MG63 (cell line): ENCODE measurements at regions not wholly inside any gene's neighbourhood (a gene's known extent, or its start where the extent isn't known, plus 50 kb on each side); places are given as distances from the start of the nearest gene placed in this dataset.

Experiments used
- DNase-seq: peaks from one replicate; pipeline ENCODE4 v3.0.0-alpha.2; 2020
- H3K27me3 ChIP-seq: fragments of 250-450 bp; sonication (Bioruptor Pico); 2 replicates; pipeline ENCODE4 v1.5.1; 2020; ENCODE audit warnings: mild to moderate bottlenecking, moderate library complexity
- H3K36me3 ChIP-seq: fragments of 250-450 bp; sonication (Bioruptor Pico); 2 replicates; pipeline ENCODE4 v1.5.1; 2020; ENCODE audit warnings: mild to moderate bottlenecking, moderate library complexity
- H3K4me3 ChIP-seq: fragments of 250-450 bp; sonication (Bioruptor Pico); 2 replicates; pipeline ENCODE4 v1.5.1; 2020; ENCODE audit warnings: mild to moderate bottlenecking, moderate library complexity
- H3K9me3 ChIP-seq: fragments of 250-450 bp; sonication (Bioruptor Pico); 2 replicates; pipeline ENCODE4 v1.5.1; 2020; ENCODE audit warnings: mild to moderate bottlenecking, moderate library complexity

DNA sequence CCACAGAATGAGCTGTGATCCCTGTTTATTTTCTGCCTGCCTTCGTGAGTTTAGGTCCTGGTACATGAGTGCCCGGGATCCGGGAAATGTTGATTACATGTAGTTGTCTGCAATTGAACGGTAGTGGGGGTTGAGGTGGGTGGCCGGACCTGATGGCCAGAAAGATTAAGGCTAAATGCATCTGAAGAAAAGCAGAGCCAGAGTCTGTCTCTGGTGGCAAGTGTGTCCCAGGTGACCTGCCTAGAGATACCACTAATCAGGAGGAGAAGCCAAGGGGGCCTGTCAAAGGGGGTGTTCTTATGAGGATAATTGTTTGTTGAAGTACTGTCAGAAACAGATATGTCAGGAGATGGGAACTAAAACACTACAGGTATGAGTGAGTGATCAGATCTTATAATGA lies 154.0 kb upstream of the ASIC2 start:
- Histone ChIP-seq H3K36me3 (no peaks in the 10 kb centered on the region), H3K9me3 (no peaks in the 10 kb centered on the region), H3K27me3 (no peaks in the 10 kb centered on the region), H3K4me3 (no peak overlapping the region)
- no peak for DNase-seq

GRCh38 chr17:33451221-33451620 lies 158.1 kb upstream of the ASIC2 start:
- H3K27me3 ChIP-seq: no peaks in the 10 kb centered on the region
- no peak for DNase-seq
- H3K36me3 ChIP-seq: no peaks in the 10 kb centered on the region
- H3K9me3 ChIP-seq: no peaks in the 10 kb centered on the region
- H3K4me3 ChIP-seq: no peak overlapping the region

DNA sequence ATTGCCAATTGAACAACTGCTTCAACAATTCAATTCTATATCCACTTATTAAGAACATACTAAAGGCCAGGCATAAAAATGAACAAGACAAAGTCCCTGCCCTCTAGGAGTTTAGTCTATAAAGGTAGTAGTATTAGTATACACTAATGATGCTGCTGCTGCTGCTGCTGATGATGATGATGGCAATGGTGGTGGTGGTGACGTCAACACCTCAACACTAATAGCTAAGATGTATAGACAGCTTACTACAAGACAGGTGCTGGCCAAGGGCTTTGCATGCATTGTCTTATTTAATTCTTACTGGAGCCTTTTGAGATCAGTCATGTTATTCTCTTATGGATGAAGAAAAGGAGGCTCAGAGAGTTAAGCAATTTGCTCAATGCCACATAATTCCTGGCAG lies 164.4 kb upstream of the ASIC2 start:
- no peaks in the 10 kb centered on the region for H3K9me3 ChIP-seq

DNA sequence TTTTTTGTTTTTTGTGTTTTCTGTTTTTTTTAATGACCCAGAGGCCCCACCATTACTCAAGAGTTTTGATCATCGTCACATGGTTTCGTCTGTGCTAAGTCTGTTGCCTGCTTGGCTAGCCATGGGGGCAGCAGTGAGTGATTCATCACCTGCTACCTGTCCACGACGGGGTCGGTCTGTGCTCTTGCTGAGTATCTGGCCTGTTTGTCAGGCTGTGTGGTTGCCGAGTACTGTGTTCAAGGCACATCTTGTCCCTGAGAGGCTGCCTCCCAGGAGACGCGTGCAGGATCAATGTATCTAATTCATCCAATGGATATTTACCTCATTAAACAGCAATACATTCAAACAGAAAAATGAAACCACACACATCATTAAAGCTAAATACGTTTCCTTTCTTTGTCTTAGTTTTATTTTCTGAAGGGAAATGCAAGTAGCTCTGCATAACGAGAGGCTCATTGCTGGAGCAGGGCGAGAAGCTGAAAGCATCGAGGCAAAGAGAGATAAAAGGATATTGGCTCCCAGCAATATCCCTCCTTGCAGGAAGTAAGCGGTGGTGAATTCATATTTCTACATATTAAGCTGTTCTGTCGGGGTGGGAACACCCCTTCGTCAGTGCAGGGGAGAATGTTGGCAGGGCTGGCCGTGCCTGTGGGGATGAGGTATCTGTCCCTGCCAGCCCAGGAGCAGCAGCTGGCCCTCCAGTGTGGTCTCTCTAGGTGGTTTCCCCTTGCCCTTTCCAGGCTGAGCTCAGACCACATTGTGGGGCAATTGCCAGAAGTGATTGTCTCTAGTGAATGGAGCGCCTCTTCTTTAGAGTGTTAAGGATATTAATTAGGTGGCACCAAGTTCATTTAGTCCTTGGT lies 166.2 kb upstream of the ASIC2 start:
- Histone ChIP-seq H3K36me3 (no peaks in the 10 kb centered on the region), H3K9me3 (no peaks in the 10 kb centered on the region), H3K27me3 (no peaks in the 10 kb centered on the region; the same call in 1 of the 2 replicates), H3K4me3 (no peak overlapping the region)
- DNase-seq: no peak

More for the DNA sequence above, 164.4 kb upstream of the ASIC2 start:
- Histone ChIP-seq H3K36me3 (no peaks in the 10 kb centered on the region), H3K27me3 (no peaks in the 10 kb centered on the region; the same call in 1 of the 2 replicates), H3K4me3 (no peak overlapping the region)
- DNase-seq: no peak

DNA sequence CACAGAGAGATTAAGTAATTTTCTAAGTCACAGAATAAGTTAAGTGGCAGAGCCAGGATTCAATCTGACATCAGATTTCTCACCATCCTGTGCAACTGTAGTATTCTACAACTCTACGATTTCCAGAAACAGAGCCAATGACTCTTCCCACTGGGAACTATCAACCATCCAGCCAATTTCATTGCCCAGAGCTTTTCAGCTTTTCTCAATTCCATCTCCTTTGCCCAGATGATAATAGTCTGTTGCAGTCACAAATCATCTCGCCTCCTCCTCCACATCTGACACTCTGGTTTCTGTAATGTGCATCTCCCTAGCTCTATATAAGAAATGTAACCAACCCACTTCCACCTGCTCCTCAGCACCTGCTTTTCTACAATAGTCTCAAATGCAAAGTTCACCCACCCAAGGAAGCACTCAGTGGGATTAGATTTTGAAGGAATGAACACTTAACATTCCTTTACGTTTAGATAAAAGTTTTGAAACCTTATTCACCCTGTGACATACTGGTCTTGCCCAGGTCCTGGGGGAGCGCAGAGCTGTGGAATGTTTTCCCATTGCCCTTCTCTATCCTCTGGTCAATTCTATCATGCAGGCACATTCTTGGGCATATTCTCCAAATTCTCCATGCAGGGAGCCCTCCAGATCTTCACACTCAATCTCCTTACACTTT lies 167.8 kb upstream of the ASIC2 start:
- no peaks in the 10 kb centered on the region for H3K9me3 ChIP-seq
- no peak overlapping the region for H3K4me3 ChIP-seq
- H3K36me3 ChIP-seq: no peaks in the 10 kb centered on the region
- DNase-seq: no peak
- no peaks in the 10 kb centered on the region; the same call in 1 of the 2 replicates for H3K27me3 ChIP-seq

- no peaks in the 10 kb centered on the region for H3K9me3 ChIP-seq
- no peaks in the 10 kb centered on the region; the same call in 1 of the 2 replicates for H3K27me3 ChIP-seq
- no peak overlapping the region for H3K4me3 ChIP-seq
- DNase-seq: no peak
- no peaks in the 10 kb centered on the region for H3K36me3 ChIP-seq
Measured at GRCh38 chr17:33463887-33464286, 170.8 kb upstream of the ASIC2 start.

DNA sequence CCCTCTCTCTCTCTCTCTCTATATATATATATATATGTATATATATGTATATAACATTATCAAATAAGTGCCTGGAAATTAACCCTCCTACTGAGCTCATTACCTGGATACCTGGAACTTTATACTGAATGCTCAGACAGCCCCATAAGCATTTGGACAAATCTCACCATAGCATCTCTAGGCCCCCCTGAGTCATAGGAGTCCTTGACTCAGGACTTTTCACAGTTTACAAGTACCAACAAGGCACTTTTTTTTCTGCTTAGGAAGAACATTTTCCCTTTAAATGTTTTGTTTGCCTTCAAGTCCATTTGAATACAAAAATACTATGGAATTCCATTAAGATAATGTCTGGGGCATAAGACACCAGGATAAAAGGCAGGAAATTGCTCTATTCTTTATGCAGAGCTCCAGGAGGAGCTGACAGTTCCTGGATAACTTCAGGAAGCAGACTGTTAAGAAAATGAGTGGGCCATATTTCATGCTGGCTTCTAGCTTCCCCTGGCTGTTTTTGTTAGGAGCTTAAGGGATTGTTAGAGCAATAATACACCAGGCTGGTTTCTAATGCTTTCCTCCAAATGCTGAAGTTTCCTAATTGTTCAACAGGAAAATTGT lies 171.7 kb upstream of the ASIC2 start:
- H3K4me3 ChIP-seq: no peak overlapping the region

GRCh38 chr17:33469421-33469820 lies 176.3 kb upstream of the ASIC2 start:
- no peaks in the 10 kb centered on the region for H3K9me3 ChIP-seq
- DNase-seq: no peak
- no peak overlapping the region for H3K4me3 ChIP-seq
- H3K27me3 ChIP-seq: no peaks in the 10 kb centered on the region
- no peaks in the 10 kb centered on the region for H3K36me3 ChIP-seq

More for the DNA sequence above, 171.7 kb upstream of the ASIC2 start:
- H3K36me3 ChIP-seq: no peaks in the 10 kb centered on the region
- H3K9me3 ChIP-seq: no peaks in the 10 kb centered on the region
- no peak for DNase-seq
- H3K27me3 ChIP-seq: no peaks in the 10 kb centered on the region; the same call in 1 of the 2 replicates

GRCh38 chr17:33469911-33470310 lies 176.8 kb upstream of the ASIC2 start:
- Histone ChIP-seq H3K4me3 (no peak overlapping the region), H3K27me3 (no peaks in the 10 kb centered on the region), H3K9me3 (no peaks in the 10 kb centered on the region), H3K36me3 (no peaks in the 10 kb centered on the region)
- peak; percentile 78 for DNase-seq

DNA sequence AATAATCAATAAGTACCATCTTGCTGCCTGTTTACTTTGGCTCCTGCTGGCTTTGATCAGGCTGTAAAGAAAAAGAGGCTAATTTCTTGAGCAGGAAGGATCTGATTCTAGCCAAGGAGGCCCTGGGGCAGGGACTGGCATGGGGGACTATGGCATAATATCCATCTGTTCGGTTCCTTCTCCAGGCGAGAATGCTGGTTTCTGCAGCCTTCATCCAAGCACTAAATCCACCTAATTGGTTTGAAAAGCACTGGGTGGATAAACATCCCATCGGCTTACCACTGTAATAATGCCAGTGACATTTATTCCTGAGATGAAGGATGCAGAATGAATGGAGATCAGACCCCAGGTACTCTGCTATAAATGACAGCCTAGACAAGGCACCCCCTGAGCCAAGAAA lies 180.0 kb upstream of the ASIC2 start:
- Histone ChIP-seq H3K36me3 (no peaks in the 10 kb centered on the region), H3K9me3 (no peaks in the 10 kb centered on the region), H3K4me3 (no peak overlapping the region), H3K27me3 (no peaks in the 10 kb centered on the region)
- no peak for DNase-seq

GRCh38 chr17:33474789-33475188 lies 181.7 kb upstream of the ASIC2 start:
- no peaks in the 10 kb centered on the region for H3K36me3 ChIP-seq
- no peak for DNase-seq
- H3K4me3 ChIP-seq: no peak overlapping the region
- no peaks in the 10 kb centered on the region for H3K27me3 ChIP-seq
- H3K9me3 ChIP-seq: no peaks in the 10 kb centered on the region

DNA sequence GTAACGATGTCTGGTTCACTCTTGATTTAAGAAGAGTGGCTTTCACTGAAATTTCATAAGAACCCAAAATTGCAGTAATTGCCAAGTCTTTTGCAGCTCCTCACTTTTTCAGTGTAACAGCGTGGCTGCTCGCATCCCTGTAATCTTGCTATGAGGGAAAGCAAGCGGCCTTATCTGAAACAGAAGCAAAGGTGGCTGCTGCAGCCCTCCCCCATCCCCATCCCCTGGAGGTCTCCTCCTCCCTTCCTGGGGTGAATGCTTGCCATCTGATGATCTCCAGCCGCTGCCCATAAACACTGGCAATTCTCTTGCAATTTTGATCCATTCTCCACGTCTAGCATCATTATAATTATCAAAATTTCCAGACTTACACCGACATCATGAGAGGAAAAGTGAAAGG lies 182.5 kb upstream of the ASIC2 start:
- Histone ChIP-seq H3K9me3 (no peaks in the 10 kb centered on the region), H3K27me3 (no peaks in the 10 kb centered on the region), H3K4me3 (no peak overlapping the region), H3K36me3 (no peaks in the 10 kb centered on the region)
- no peak for DNase-seq

GRCh38 chr17:33481652-33482051 lies 188.6 kb upstream of the ASIC2 start:
- no peak overlapping the region for H3K4me3 ChIP-seq
- DNase-seq: no peak
- no peaks in the 10 kb centered on the region for H3K36me3 ChIP-seq
- no peaks in the 10 kb centered on the region for H3K27me3 ChIP-seq
- H3K9me3 ChIP-seq: no peaks in the 10 kb centered on the region

DNA sequence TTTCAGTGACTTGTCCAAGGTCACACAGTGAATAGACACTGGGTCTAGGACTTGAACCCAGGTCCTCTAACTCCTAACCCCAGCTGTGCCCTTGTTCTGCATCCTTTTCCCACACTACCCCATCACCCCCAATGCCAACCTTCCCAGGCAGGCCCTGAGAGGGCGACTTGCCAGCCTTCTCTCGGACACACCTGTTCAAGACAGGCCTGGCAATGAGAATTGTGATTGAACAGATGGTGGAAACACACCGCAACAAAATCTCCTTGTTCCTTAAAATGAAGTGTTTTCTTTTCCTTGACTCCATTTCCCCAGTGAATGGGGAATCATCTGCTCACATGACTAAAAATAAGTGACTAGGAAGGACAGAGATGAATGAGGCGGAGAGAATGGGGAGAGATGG lies 189.5 kb upstream of the ASIC2 start:
- Histone ChIP-seq H3K9me3 (no peaks in the 10 kb centered on the region), H3K4me3 (no peak overlapping the region), H3K36me3 (no peaks in the 10 kb centered on the region), H3K27me3 (no peaks in the 10 kb centered on the region)
- DNase-seq: no peak

- no peaks in the 10 kb centered on the region for H3K9me3 ChIP-seq
- H3K27me3 ChIP-seq: no peaks in the 10 kb centered on the region
- no peak overlapping the region for H3K4me3 ChIP-seq
- no peak for DNase-seq
- no peaks in the 10 kb centered on the region for H3K36me3 ChIP-seq
Measured at GRCh38 chr17:33484559-33484958, 191.5 kb upstream of the ASIC2 start.

- Histone ChIP-seq H3K36me3 (no peaks in the 10 kb centered on the region), H3K4me3 (no peak overlapping the region), H3K27me3 (no peaks in the 10 kb centered on the region), H3K9me3 (no peaks in the 10 kb centered on the region)
- no peak for DNase-seq
Measured at GRCh38 chr17:33486135-33486885, 193.2 kb upstream of the ASIC2 start.
